GM18505 (cell line): ENCODE measurements at regions not wholly inside any gene's neighbourhood (a gene's known extent, or its start where the extent isn't known, plus 50 kb on each side); places are given as distances from the start of the nearest gene placed in this dataset.

Experiments
- ATAC-seq: cut with Tn5 transposase; IDR thresholded peaks from one replicate; pipeline ENCODE4 v1.9.1; 2021; ENCODE audit not compliant: unreplicated experiment
- POLR2A ChIP-seq: IDR thresholded peaks from 4 replicates; pipeline ENCODE4 v1.6.1; 2011; ENCODE audit warnings: borderline replicate concordance; ENCODE audit not compliant: insufficient read depth, insufficient read length; ENCODE audit errors: extremely low read depth

DNA sequence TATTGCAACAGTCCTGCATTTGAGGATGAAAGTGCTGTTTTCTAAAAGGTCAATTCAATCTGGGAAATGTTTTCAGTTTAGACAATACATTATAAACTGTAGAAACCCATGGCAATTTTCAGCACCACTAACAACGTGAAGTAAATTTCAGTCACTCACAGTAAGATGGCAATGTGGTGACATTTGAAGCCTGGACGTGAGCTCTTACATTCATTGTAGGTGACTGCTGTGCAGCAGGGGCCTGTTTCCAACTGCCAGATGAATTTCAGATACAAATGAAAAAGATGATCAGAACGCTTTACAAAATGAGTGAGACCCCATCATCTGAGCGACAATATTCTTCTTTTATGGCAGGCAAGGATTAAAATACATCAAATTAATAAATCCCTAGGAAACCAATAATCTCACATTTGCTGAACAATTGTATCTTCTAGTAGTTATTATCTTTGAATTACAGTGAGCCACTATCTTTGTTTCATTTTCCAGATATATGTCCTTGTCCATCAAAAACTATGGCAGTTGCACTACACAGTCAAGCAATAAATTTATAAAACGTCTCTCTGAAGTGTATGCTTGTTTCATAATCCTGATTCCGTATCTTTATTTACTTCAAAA lies 1816.8 kb downstream of the OLFM4 start:
- no peak for ATAC-seq
- no peak for TF ChIP-seq POLR2A

DNA sequence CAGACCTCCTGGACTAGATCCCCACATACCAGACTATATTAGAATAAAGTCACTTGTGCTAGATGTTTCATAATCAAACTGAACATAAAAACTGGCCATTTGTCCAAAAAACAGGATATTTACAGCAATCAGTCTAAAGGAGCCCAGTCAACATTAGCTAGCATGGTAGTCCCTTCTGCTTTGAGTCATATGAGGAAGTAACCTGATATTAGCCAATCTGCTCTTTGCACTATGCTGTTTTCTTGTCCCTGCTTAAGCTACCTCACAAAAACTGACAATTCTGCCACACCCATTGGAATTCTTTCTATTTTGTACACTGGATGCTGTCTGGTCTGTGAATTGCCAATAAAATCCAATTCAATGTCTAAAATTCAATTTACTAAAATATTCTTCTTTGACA lies 1824.2 kb downstream of the OLFM4 start:
- TF ChIP-seq POLR2A: no peak
- no peak for ATAC-seq

DNA sequence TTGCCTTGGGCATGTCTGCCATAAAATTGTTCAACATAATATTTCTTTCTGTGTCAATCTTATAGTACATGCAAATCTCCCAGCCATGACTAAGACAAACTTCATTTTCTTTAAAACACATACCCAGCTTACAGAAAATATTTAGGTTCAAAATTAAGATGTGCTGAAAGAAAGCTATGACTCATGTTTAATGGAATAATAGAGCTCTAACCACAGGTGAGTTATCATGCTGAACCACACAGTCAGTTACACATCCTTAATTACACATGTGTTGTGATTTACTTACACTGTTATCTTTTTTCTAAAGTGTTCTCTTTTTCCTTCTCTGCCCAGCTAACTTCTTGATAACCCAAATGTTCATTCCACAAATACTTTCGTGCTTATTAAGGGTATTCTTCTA lies 1831.2 kb downstream of the OLFM4 start:
- no peak for ATAC-seq
- no peak for TF ChIP-seq POLR2A

DNA sequence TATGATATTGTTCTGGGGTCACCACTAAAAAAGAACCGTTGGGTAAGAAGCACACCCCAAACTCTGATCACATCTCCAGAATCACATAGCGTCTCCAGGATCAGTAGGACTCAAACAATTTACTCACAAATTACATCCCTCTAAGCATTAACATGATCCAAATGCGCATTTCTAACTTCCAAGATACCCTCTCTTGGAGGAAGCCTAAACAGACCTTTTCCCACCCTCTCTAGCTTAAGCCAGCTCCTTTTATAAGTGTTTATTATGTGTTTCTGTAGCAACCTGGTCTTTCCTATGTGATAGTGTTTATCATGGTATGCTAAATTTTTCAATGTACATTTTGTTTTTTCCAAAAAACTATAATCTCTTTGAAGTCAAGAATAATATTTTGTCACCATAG lies 1846.5 kb downstream of the OLFM4 start:
- ATAC-seq: no peak
- TF ChIP-seq POLR2A: no peak

DNA sequence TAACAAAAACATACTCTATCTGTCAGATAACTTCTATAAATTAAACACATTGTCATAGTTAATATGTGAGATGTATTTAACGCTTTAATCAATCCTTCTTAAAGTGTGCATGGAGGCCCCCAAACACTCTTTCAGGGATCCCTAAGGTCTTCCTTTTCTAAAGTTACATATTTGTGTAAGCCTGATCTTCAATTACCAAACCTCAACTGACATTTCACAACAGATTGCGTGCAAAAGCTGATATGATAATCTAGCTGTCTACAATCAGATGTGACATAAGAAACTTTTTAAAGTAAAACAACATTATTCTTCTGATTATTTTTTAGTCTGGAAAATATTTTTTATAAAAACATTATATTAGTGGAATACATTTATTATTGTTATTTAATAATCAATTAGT lies 1850.4 kb downstream of the OLFM4 start:
- TF ChIP-seq POLR2A: no peak
- no peak for ATAC-seq

DNA sequence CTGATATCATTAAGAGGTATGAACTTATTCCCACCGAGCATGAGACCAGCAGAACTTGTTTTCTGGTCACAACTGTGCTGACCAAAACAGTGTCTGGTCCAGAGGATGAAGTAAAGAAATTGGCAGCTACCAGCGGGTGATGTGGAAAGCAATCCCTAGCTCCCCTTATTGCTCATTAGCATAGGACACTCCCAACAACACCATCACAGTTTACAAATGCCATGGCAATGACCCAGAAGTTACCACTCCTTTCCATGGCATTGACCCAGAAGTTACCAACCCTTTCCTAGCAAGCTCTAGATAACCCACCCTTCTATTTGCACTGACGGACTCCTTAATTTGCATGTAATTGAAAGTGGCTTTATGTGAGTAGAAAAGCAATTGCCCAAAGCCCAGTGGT lies 1856.1 kb downstream of the OLFM4 start:
- TF ChIP-seq POLR2A: no peak
- no peak for ATAC-seq

DNA sequence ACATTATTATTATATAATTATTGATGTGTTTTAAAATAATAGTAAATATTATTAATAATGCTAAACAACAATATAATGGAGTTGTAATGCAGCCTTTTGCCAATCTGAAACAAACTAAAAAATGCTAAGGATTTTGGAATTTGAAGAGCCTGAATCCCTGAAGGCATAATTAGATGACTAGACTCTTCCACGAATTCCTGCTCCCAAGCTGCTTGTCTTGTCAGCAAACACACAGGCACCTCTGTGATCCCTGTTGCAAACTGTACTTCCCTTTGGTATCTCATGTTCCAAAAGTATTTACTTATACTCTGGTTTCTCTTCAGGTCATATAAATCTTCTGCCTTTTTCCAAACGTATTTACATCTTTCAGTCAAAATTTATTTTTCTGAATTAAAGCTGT lies 1862.4 kb downstream of the OLFM4 start:
- no peak for TF ChIP-seq POLR2A
- no peak for ATAC-seq

DNA sequence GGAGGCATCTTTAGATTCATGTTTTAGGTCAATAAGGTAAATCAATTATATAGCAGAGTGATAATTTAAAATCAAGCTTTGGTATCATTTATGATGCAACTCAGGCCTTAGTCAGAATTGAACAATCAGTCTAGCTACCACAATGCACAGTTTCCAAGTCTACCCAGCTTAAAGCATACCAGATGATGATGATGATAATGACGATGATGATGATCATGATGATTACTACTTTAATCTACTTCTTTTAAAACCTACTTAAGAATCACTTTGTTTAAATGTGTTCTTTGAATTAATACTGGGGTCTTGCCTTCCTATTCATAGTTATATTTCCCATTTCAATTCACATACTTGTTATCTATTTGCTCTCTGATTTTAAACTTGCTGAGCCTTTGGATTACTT lies 1872.7 kb downstream of the OLFM4 start:
- TF ChIP-seq POLR2A: no peak
- no peak for ATAC-seq

DNA sequence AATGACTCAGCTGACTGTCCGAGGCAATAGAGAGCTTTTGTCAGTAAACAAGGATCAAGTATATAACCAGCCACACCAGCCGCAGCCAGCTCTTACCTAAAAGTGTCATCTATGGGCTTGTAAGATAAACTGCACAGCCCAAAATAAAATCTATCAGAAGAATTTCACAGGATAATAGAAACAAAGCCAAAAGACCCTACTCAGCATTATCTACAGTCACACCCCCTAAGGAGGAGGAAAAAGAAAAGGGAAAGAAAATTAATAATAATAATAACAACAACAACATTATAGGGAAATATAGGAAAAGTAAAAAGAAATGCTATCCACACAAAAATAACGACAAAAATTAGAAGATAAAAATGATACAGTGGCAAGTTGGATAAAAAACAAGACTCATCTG lies 1883.8 kb downstream of the OLFM4 start:
- ATAC-seq: no peak
- no peak for TF ChIP-seq POLR2A

DNA sequence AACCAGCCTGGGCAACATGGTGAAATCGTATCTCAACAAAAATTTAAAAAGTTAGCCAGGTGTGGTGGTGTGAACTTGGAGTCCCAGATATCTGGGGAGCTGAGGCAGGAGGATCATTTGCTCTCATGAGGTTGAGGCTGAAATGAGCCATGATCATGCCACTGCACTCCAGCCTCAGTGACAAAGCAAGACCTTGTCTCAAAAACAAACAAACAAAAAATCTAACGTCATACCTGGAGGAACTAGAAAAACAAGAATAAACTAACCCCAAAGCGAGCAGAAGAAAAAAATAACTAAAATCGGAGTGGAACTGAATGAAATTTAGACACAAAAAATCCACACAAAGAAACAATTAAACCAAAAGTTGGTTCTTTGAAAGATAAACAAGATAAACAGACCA lies 1885.1 kb downstream of the OLFM4 start:
- no peak for TF ChIP-seq POLR2A
- no peak for ATAC-seq

DNA sequence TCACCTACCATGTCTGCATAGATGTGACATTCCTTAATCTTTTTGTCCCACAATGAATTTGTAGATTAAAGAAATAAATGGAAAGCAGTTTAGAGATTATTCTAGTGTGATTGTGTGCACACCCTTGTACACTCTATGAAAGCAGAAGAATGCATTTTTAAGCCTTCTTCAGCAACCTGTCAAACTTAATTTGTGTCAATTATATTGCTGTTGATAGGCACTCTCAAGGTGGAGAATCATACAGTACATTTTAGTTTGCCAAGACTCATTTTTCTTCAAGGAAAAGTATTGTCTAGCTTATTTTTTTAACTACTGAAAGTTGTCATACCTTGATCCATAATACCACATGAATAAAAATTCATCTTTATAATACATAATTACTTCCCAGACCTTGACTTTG lies 1898.9 kb downstream of the OLFM4 start:
- no peak for ATAC-seq
- TF ChIP-seq POLR2A: no peak

DNA sequence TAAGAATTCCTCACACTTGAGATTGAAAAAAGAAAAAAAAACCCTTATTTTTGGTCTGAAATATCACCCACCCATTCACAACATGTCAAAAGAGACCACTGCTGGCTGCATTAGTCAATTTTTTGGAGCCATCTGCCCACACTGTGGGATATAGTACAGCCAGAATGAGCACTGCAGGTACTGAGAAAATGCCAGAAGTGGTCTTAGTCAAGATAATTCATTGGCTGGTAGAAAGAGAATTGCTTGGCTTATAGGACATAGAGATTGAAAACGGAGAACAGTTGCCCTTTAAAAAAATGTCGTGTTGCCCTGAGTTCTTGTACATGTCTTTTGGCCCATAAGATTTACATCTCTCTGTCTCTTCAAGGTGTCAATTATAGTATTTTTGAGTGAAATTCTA lies 1899.5 kb downstream of the OLFM4 start:
- no peak for ATAC-seq
- TF ChIP-seq POLR2A: no peak

DNA sequence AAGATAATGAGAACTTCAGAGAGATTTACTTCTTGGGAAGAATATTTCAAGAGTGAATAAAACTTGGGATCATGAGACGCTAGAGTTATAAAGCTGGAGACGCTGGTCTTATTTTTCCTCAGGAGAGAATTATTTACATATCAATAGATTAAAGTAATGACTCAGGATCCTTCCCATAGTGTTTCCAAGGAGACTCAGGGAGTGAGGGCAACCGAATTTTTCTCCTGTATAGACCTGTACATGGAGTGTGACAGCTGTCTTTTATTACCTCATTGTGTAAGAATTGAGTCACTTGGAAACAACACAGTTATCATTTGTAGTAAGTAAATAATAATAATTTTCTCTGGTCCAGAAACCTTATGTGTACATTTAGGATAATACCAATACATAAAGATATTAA lies 1905.5 kb downstream of the OLFM4 start:
- no peak for ATAC-seq
- TF ChIP-seq POLR2A: no peak

DNA sequence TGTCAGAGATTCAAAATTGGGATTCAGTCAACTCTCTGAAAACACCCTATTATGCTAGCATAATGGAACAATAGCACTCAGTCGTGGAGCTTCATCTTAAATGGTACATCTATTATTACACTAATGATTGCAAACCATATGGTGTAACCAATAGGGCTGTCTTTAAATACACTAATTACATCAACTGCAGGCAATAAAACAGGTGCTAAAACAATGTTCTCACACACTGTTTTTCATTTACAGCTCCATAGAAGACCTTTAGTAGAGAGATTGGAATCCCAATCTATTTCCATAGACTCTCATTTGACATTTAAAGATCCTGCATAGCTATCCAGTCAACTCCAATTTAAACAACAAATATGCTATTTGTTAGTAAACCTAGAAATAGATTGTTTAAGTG lies 1917.4 kb downstream of the OLFM4 start:
- no peak for ATAC-seq
- TF ChIP-seq POLR2A: no peak

DNA sequence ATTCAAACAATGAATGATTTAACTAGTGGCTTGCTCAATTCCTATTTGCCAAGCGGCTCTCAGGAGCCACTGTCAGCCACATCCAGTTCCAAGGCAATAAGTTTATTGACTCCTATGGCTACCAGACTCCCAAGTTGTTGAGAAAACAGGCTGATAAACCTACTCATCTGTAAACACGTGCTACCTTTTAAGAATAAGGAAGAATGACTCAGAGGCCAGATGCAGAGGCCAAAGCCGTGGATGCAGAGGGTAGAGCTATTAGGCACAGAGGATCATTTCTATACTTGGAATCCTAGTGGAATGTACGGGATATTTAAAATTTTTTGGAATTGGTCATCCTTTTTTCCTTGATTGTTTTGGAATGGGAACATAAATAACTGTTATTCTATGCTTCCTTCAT lies 1921.1 kb downstream of the OLFM4 start:
- ATAC-seq: no peak
- no peak for TF ChIP-seq POLR2A
